Thoracic aorta (tissue), 2 donors: ENCODE measurements at regions not wholly inside any gene's neighbourhood (a gene's known extent, or its start where the extent isn't known, plus 50 kb on each side); places are given as distances from the start of the nearest gene placed in this dataset.

ENCODE experiments used
- ATAC-seq: fragments of 150-250 bp; one replicate; pipeline ENCODE4 v1.8.0; 2017; ENCODE audit warnings: low read depth; ENCODE audit not compliant: insufficient number of reproducible peaks, low FRiP score
- DNase-seq: peaks from one replicate; pipeline ENCODE4 v3.0.0-alpha.2; 2020; ENCODE audit warnings: low spot score
- H3K27ac ChIP-seq, 2 donors: fragments of 200-600 bp; sonication (generic); 1 replicate in 1 of 2; 2 replicates in 1 of 2; pipeline ENCODE4 v1.5.1; 2016; ENCODE audit warnings: mild to moderate bottlenecking in 2 of 2, moderate library complexity in 2 of 2
- H3K27me3 ChIP-seq: fragments of 200-600 bp; sonication (generic); replicated peaks from 2 replicates; pipeline ENCODE4 v1.6.0; 2016; ENCODE audit warnings: mild to moderate bottlenecking; ENCODE audit not compliant: insufficient read depth
- H3K36me3 ChIP-seq: fragments of 200-600 bp; sonication (generic); one replicate; pipeline ENCODE4 v1.5.1; 2016
- H3K4me1 ChIP-seq, 2 donors: fragments of 200-600 bp; sonication (generic); 1 replicate in 1 of 2; 2 replicates in 1 of 2; pipeline versions ENCODE4 v1.5.1 to v1.6.0; 2016; ENCODE audit warnings: low read depth in 2 of 2, mild to moderate bottlenecking in 1 of 2; ENCODE audit not compliant: control insufficient read depth in 1 of 2
- H3K4me3 ChIP-seq: fragments of 200-600 bp; sonication (generic); 2 replicates; pipeline ENCODE4 v1.5.1; 2016; ENCODE audit warnings: mild to moderate bottlenecking
- H3K9me3 ChIP-seq: fragments of 200-600 bp; sonication (generic); 2 replicates; pipeline ENCODE4 v1.5.1; 2016
- CTCF ChIP-seq: fragments of 200-600 bp; sonication (generic); IDR thresholded peaks from one replicate; pipeline ENCODE4 v1.5.1; 2019; ENCODE audit warnings: antibody characterized with exemption

- no peak for DNase-seq
- no peaks in the 10 kb centered on the region for H3K36me3 ChIP-seq
- TF ChIP-seq CTCF: no peak
- H3K9me3 ChIP-seq: no peaks in the 10 kb centered on the region
- ATAC-seq: no peak
- no peaks in the 10 kb centered on the region for H3K4me1 ChIP-seq
- no peaks in the 10 kb centered on the region for H3K27me3 ChIP-seq
- H3K27ac ChIP-seq: no peak overlapping the region
- no peak overlapping the region for H3K4me3 ChIP-seq
These were observed 91.5 kb downstream of the SIPA1L2 start for GRCh38 chr1:232538224-232538942.

- Histone ChIP-seq H3K4me1 (no peaks in the 10 kb centered on the region), H3K9me3 (no peaks in the 10 kb centered on the region), H3K36me3 (no peaks in the 10 kb centered on the region), H3K27me3 (no peaks in the 10 kb centered on the region), H3K27ac (no peak overlapping the region), H3K4me3 (no peak overlapping the region)
- ATAC-seq (no peak), DNase-seq (no peak)
- no peak for TF ChIP-seq CTCF
These were observed 95.1 kb downstream of the SIPA1L2 start for GRCh38 chr1:232534552-232535517.

- no peak for ATAC-seq
- H3K4me1 ChIP-seq: peaks cover 0 to 7% of the 10 kb centered on the region in 2 donors
- TF ChIP-seq CTCF: no peak
These were observed 96.6 kb downstream of the SIPA1L2 start for GRCh38 chr1:232533328-232533727.

GRCh38 chr1:232532901-232533300, 97.0 kb downstream of the SIPA1L2 start:
- no peak for DNase-seq
- ATAC-seq: no peak
- Histone ChIP-seq H3K27me3 (no peaks in the 10 kb centered on the region), H3K9me3 (no peaks in the 10 kb centered on the region), H3K4me1 (peaks cover 0 to 7% of the 10 kb centered on the region in 2 donors), H3K27ac (no peak overlapping the region), H3K4me3 (no peak overlapping the region), H3K36me3 (no peaks in the 10 kb centered on the region)
- TF ChIP-seq CTCF: no peak

More at GRCh38 chr1:232533328-232533727, 96.6 kb downstream of the SIPA1L2 start:
- Histone ChIP-seq H3K27ac (no peak overlapping the region), H3K36me3 (no peaks in the 10 kb centered on the region), H3K4me3 (no peak overlapping the region), H3K9me3 (no peaks in the 10 kb centered on the region), H3K27me3 (no peaks in the 10 kb centered on the region)
- DNase-seq: no peak

- no peak for TF ChIP-seq CTCF
- no peak overlapping the region for H3K4me3 ChIP-seq
- no peaks in the 10 kb centered on the region for H3K27me3 ChIP-seq
- no peak overlapping the region for H3K27ac ChIP-seq
- no peak for DNase-seq
- no peaks in the 10 kb centered on the region for H3K36me3 ChIP-seq
- no peaks in the 10 kb centered on the region for H3K9me3 ChIP-seq
- ATAC-seq: no peak
- peaks cover 0 to 7% of the 10 kb centered on the region in 2 donors for H3K4me1 ChIP-seq
These were observed 98.6 kb downstream of the SIPA1L2 start for GRCh38 chr1:232531291-232531690.
